GM12874 (cell line): ENCODE measurements at regions not wholly inside any gene's neighbourhood (a gene's known extent, or its start where the extent isn't known, plus 50 kb on each side); places are given as distances from the start of the nearest gene placed in this dataset.

Source experiments
- TF ChIP-seq, protein P1 (sequence below): IDR thresholded peaks from 2 replicates; pipeline ENCODE4 v1.5.1; 2011; ENCODE audit warnings: low read depth, mild to moderate bottlenecking, control low read depth, low read length, moderate library complexity; ENCODE audit not compliant: insufficient read depth

DNA sequence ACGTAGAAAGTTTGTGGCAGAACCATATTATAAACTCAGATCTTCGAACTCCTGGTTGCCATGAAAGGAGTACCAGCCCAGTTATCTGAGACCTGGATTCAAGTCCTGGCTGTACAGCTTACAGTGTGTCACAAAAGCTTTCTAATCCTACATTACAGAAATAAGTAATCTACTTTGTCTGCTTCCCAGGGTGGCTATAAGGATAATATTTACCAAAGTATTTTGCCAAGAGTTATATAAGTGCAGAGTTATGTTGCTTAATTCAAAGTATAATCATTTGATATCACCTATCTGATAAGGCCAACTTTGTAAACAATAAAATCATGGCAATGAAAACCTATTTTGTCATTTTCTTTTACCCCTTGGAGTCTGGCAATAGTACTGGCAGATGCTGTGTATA is 381.6 kb downstream of the NDFIP2 start:
- TF ChIP-seq, protein P1, sequence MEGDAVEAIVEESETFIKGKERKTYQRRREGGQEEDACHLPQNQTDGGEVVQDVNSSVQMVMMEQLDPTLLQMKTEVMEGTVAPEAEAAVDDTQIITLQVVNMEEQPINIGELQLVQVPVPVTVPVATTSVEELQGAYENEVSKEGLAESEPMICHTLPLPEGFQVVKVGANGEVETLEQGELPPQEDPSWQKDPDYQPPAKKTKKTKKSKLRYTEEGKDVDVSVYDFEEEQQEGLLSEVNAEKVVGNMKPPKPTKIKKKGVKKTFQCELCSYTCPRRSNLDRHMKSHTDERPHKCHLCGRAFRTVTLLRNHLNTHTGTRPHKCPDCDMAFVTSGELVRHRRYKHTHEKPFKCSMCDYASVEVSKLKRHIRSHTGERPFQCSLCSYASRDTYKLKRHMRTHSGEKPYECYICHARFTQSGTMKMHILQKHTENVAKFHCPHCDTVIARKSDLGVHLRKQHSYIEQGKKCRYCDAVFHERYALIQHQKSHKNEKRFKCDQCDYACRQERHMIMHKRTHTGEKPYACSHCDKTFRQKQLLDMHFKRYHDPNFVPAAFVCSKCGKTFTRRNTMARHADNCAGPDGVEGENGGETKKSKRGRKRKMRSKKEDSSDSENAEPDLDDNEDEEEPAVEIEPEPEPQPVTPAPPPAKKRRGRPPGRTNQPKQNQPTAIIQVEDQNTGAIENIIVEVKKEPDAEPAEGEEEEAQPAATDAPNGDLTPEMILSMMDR: no peak

DNA sequence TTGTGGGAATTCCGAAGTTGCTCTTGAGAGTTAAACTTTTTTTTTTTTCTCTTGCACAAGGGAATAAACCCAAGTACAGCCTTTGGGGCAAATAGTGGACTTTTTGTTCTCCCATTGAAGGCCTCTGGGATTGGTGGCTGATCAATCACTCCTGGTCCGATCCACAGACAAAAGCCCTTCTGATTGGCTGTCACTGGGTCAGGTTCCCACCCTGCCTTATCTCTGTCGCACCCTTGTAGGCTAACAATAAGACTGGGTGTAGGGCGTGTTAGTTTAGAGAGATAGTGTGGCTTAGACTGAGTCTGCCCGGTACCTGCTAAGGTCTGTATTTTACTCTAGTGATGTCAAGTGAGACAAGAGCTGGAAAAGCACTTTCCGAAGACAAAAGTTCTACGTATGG is 380.8 kb downstream of the NDFIP2 start:
- TF ChIP-seq, protein P1: no peak

DNA sequence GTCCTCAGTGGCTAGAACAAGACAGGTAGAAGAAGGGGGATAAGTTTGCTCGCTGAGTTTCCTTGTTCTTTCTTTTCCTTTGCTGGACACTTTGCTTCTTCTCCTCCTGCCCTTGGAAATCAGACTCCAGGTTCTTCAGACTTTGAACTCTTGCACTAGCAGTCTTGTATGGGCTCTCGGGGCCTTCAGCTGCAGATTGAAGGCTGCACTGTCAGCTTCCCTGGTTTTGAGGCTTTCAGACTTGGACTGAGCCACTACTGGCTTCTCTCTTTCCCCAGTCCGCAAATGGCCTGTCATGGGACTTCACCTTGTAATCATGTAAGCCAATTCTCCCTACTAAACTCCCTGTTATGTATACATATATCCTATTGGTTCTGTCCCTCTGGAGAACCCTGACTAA is 379.8 kb downstream of the NDFIP2 start:
- TF ChIP-seq, protein P1: no peak

DNA sequence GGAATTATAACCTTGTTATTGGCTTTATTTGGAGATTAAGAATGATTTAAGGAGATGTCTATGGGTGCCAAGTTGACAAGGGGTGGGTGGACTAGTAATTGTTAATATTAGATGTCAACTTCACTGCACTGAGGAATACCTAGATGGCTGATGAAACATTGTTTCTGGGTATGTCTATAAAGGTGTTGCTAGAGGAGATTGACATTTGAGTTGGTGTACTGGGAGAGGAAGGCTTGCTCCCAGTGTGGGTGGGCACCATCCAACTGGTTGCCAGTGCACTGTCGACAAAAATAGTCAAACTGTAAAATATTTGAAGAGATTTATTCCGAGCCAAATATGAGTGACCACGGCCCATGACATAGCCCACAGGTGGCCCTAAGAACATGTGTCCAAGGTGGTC is 378.8 kb downstream of the NDFIP2 start:
- TF ChIP-seq, protein P1: no peak

DNA sequence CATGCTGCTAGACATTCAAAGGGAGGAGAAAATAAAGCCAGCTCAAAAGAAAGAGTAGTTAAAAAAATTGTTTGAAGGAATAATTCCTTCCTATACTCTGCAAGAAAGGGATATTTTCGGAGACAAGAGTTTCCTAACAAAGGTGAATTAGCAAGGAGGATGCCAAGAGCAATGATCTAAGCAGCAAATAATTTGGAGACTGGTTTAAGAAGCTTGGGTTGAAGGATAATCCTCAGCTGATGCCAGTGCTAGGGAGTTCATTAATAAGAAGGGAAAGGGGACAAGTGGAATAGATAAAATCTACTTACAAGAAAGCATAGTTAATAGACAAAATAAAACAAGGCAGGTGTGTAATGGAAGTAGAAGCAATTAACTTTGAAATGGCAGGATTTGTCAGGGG is 372.3 kb downstream of the NDFIP2 start:
- TF ChIP-seq, protein P1: no peak

DNA sequence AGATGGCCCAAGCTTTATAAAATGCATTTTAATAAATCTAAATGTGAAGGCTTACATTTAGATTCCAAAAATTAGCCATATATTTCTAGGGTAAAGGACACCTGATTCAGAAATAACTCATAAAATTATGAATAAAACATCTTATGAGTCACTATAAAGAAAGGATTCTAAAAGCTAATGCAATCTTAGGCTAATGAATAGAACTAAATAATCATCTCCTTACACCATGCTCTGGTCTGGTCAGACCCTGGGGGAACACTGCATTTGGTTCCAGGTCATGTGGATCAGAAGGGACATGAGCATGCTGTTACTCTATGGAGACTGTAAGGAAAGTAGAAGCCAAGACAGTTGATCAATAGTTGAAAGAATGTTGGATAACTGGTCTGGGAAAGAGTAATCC is 370.4 kb downstream of the NDFIP2 start:
- TF ChIP-seq, protein P1: no peak

- TF ChIP-seq, protein P1: no peak
Measured at GRCh38 chr13:79847882-79848592, 367.1 kb downstream of the NDFIP2 start.
